Kidney epithelial cell (primary cell): ENCODE measurements at regions not wholly inside any gene's neighbourhood (a gene's known extent, or its start where the extent isn't known, plus 50 kb on each side); places are given as distances from the start of the nearest gene placed in this dataset.

Experiments used
- DNase-seq: peaks from one replicate; pipeline ENCODE4 v3.0.0-alpha.2; 2010; ENCODE audit warnings: low read depth
- H3K27me3 ChIP-seq: 2 replicates; pipeline ENCODE4 v1.6.0; 2011; ENCODE audit warnings: low read length; ENCODE audit not compliant: control insufficient read depth, insufficient read depth
- H3K36me3 ChIP-seq: 2 replicates; pipeline ENCODE4 v1.5.1; 2011; ENCODE audit warnings: low read length; ENCODE audit not compliant: control insufficient read depth, insufficient read depth
- H3K4me3 ChIP-seq: 2 replicates; pipeline ENCODE4 v1.5.1; 2011; ENCODE audit warnings: low read depth, mild to moderate bottlenecking, control low read depth, low read length
- TF ChIP-seq, protein P1 (sequence below): IDR thresholded peaks from 2 replicates; pipeline ENCODE4 v1.5.1; 2011; ENCODE audit warnings: mild to moderate bottlenecking, moderate library complexity, low read length, control low read depth, inconsistent platforms; ENCODE audit not compliant: insufficient read depth, poor library complexity, severe bottlenecking

DNA sequence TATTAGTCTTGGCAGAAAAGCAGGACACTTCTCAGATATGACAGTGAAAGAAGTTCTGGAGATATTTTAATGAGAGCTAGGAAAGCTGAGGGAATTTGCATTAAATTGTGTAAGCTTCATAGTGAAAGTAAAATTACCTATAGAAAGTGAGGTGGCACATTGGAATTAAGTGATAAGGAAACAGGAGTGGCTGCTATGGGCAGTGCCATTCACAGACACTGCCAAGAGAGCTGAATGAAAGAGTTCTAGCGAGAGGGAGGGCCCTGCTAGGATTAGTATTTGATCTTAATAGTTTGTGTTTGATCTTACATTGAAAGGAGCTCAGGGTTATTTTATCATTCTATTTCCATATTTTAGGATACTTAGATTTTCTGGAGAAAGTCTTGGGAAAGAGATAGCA lies 351.9 kb downstream of the DDX10 start:
- H3K27me3 ChIP-seq = no peaks in the 10 kb centered on the region
- no peak overlapping the region for H3K4me3 ChIP-seq
- TF ChIP-seq, protein P1, sequence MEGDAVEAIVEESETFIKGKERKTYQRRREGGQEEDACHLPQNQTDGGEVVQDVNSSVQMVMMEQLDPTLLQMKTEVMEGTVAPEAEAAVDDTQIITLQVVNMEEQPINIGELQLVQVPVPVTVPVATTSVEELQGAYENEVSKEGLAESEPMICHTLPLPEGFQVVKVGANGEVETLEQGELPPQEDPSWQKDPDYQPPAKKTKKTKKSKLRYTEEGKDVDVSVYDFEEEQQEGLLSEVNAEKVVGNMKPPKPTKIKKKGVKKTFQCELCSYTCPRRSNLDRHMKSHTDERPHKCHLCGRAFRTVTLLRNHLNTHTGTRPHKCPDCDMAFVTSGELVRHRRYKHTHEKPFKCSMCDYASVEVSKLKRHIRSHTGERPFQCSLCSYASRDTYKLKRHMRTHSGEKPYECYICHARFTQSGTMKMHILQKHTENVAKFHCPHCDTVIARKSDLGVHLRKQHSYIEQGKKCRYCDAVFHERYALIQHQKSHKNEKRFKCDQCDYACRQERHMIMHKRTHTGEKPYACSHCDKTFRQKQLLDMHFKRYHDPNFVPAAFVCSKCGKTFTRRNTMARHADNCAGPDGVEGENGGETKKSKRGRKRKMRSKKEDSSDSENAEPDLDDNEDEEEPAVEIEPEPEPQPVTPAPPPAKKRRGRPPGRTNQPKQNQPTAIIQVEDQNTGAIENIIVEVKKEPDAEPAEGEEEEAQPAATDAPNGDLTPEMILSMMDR = no peak
- DNase-seq = no peak
- H3K36me3 ChIP-seq = no peaks in the 10 kb centered on the region

DNA sequence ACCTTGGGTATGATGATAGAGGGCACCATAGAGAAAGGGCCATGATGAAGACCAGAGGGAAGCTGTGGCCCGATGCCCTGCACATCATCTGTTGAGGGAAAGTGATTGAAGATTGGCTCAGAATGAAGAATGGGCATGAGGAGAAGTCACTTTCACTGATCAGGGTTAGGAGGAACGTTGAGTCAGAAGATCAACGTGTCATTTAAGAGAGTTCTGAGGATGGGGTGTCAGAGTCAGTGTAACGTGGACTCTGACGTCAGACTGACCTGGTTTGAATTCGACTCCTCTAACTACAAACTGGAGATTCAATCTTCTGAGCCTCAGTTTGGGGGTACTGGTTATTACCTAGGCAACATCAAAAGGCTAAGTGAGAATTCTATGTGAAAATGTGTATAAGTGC lies 352.6 kb downstream of the DDX10 start:
- no peak overlapping the region for H3K4me3 ChIP-seq
- no peaks in the 10 kb centered on the region for H3K27me3 ChIP-seq
- no peak for DNase-seq
- no peaks in the 10 kb centered on the region for H3K36me3 ChIP-seq
- TF ChIP-seq, protein P1 = no peak

DNA sequence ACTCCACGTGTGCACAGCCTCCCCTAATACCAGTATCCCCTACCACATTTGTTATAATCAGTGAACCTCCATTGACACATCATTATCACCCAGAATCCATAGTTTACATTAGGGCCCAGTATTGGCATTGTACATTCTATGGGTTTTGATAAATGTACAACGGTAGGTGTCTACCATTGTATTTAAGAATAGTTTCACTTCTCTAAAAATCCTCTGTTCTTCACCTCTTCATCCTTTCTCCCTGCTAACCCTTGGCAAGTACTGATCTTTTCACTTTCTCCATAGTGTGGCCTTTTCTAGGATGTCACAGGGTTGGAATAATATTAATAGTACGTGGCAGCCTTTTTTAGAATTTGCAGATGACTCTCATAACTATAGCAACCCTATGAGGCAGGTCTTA lies 353.8 kb downstream of the DDX10 start:
- DNase-seq = no peak
- TF ChIP-seq, protein P1 = no peak
- Histone ChIP-seq H3K27me3 (no peaks in the 10 kb centered on the region), H3K4me3 (no peak overlapping the region), H3K36me3 (no peaks in the 10 kb centered on the region)

DNA sequence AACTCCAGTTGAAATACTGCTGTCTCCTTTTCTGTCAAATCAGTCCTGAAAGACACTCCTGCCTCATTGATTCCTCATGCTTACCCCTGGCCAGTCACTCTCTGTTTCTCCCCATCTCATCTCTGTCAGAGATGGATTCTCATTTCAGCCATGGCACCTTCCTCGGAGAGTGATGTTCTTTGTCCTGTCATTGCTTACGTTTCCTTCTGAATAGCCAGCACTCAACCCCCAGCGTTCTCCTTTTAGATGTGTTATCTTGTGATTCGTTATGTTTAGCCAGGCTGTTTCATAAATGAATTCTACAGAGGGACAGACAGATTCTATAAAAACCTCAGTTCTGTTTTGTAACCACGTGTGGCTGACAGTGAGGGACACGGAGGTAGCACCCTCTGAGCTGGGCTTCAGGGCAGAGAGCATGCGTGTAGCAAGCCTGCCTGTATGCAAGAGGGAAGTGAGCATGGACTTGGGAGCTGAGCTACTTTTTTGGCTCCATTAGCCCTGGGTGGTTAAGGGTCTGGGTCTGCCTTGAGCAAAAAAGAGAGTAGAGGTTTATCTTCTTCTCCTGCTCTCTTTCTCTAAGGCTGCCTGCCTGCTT lies 354.6 kb downstream of the DDX10 start:
- Histone ChIP-seq H3K4me3 (no peak overlapping the region), H3K36me3 (no peaks in the 10 kb centered on the region), H3K27me3 (no peaks in the 10 kb centered on the region)
- DNase-seq = no peak
- TF ChIP-seq, protein P1 = no peak

DNA sequence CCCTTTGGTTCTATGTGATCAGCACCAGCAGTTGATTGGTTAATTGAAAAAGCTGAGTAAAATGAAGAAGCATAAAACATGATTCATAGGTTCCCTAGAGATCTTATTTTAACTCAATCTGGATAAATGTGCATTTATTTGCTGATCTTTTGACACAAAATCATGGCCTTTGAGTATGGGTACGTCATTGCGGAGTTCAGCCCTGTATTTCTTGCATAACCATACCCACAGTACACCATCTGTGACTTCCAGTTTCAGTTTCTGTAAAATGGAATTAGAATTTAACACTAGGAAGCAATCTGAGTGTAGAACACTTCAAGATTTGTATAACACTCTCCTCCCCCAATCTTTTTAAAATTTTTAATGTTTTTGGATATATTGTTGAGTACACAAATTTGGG lies 358.2 kb downstream of the DDX10 start:
- Histone ChIP-seq H3K36me3 (no peaks in the 10 kb centered on the region), H3K4me3 (no peak overlapping the region), H3K27me3 (no peaks in the 10 kb centered on the region)
- no peak for DNase-seq
- TF ChIP-seq, protein P1 = no peak

DNA sequence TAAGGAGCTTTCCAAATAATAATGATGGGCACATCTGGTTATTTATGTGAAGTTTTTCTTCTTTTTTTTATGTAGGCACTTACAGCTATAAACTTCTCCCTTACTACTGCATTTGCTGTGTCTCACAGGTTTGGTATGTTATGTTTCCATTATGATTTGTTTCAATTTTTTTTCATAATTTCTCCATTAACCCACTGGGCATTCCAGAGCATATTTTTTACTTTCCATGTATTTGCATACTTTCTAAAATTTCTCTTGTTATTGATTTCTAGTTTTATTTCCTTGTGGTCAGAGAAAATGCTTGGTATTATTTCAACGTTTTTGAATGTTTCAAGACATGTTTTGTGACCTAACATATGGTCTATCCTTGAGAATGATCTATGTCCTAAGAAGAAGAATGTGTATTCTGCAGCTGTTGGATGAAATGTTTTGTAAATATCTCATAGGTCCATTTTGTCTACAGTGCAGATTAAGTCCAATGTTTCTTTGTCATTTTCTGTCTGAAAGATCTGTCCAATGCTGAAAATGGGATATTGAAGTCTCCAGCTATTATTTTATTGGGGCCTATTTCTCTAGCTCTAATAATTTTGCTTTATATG lies 362.1 kb downstream of the DDX10 start:
- Histone ChIP-seq H3K27me3 (no peaks in the 10 kb centered on the region), H3K36me3 (no peaks in the 10 kb centered on the region), H3K4me3 (no peak overlapping the region)
- DNase-seq = no peak
- TF ChIP-seq, protein P1 = no peak
